Neural progenitor cell (in vitro differentiated cells): ENCODE measurements at regions not wholly inside any gene's neighbourhood (a gene's known extent, or its start where the extent isn't known, plus 50 kb on each side); places are given as distances from the start of the nearest gene placed in this dataset.

Experiments
- EZH2phosphoT487 ChIP-seq: fragments of 200-600 bp; sonication (generic); IDR thresholded peaks from 2 replicates; pipeline ENCODE4 v1.6.1; 2017; ENCODE audit warnings: antibody characterized with exemption
- TF ChIP-seq, protein P1 (sequence below): fragments of 200-600 bp; sonication (generic); IDR thresholded peaks from 2 replicates; pipeline ENCODE4 v1.5.1; 2017; ENCODE audit warnings: antibody characterized with exemption, mild to moderate bottlenecking

DNA sequence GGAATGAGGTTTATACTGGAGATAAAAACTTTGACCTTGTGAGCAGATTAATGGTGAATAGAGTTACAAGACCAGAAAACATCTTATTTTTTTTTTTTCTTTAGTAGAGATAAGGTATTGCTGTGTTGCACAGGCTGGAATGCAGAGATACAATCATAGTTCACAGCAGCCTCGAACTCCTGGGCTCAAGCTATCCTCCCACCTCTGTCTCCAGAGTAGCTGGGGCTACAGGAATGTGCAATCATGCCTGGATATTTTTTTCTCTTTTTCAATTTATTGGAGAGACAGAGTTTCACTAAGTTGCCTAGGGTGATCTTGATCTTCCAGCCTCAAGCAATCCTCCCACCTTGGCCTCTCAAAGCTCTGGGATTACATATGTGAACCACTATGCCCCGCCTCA lies 2139.1 kb downstream of the PCDH9 start:
- TF ChIP-seq, protein P1, sequence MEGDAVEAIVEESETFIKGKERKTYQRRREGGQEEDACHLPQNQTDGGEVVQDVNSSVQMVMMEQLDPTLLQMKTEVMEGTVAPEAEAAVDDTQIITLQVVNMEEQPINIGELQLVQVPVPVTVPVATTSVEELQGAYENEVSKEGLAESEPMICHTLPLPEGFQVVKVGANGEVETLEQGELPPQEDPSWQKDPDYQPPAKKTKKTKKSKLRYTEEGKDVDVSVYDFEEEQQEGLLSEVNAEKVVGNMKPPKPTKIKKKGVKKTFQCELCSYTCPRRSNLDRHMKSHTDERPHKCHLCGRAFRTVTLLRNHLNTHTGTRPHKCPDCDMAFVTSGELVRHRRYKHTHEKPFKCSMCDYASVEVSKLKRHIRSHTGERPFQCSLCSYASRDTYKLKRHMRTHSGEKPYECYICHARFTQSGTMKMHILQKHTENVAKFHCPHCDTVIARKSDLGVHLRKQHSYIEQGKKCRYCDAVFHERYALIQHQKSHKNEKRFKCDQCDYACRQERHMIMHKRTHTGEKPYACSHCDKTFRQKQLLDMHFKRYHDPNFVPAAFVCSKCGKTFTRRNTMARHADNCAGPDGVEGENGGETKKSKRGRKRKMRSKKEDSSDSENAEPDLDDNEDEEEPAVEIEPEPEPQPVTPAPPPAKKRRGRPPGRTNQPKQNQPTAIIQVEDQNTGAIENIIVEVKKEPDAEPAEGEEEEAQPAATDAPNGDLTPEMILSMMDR: no peak
- no peak for TF ChIP-seq EZH2phosphoT487
